ENCODE measurements at regions not wholly inside any gene's neighbourhood (a gene's known extent, or its start where the extent isn't known, plus 50 kb on each side); places are given as distances from the start of the nearest gene placed in this dataset.

DNA sequence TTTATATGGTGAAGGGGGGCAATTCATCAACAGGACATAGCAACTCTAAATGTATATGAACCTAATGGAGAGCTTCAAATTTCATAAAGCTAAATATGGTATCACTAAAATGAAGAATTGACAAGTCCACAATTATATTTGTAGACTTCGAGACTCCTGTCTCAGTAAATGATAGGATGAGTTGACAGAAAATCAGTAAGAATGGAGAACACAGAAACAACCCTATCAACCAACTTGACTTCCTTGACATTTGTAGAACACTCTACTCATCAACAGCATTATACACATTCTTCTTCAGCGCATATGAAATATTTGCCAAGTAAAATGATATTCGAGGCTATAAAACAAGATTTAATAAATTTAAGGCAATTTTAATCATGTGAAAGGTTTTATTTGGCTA, 322.9 kb upstream of the MAF start:
- DNase-seq = no peak
- no peak overlapping the region for H3K4me3 ChIP-seq (ENCODE audit: low read length)
- no peak overlapping the region for H3K27ac ChIP-seq (ENCODE audit: low read depth in 1 of 2, low read length in 2 of 2)
- POLR2A ChIA-PET = no interaction called here
- Mint-ChIP-seq H3K9me3 (no peaks in the 10 kb centered on the region), H3K4me1 (ENCODE audit: low read depth) (no peaks in the 10 kb centered on the region), H3K4me3 (no peak overlapping the region), H3K27ac (no peak overlapping the region), H3K27me3 (peaks cover 3% of the 10 kb centered on the region), H3K36me3 (ENCODE audit: low read depth) (no peaks in the 10 kb centered on the region)
- no peaks in the 10 kb centered on the region for H3K9me3 ChIP-seq (ENCODE audit: control insufficient read depth in 1 of 2, insufficient read depth in 1 of 2, low read length in 2 of 2)
- H3K4me1 ChIP-seq (ENCODE audit: insufficient read depth, low read length) = no peaks in the 10 kb centered on the region
- no peaks in the 10 kb centered on the region for H3K36me3 ChIP-seq (ENCODE audit: insufficient read depth, low read length)
- no peaks in the 10 kb centered on the region for H3K27me3 ChIP-seq (ENCODE audit: control insufficient read depth in 1 of 2, insufficient read depth in 2 of 2, low read length in 2 of 2)
- TF ChIP-seq, protein P1, sequence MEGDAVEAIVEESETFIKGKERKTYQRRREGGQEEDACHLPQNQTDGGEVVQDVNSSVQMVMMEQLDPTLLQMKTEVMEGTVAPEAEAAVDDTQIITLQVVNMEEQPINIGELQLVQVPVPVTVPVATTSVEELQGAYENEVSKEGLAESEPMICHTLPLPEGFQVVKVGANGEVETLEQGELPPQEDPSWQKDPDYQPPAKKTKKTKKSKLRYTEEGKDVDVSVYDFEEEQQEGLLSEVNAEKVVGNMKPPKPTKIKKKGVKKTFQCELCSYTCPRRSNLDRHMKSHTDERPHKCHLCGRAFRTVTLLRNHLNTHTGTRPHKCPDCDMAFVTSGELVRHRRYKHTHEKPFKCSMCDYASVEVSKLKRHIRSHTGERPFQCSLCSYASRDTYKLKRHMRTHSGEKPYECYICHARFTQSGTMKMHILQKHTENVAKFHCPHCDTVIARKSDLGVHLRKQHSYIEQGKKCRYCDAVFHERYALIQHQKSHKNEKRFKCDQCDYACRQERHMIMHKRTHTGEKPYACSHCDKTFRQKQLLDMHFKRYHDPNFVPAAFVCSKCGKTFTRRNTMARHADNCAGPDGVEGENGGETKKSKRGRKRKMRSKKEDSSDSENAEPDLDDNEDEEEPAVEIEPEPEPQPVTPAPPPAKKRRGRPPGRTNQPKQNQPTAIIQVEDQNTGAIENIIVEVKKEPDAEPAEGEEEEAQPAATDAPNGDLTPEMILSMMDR (IDR thresholded peaks at IDR 0.05) = no peak
- ATAC-seq (ENCODE audit: poor library complexity) = no peak
- intact Hi-C loops (cut with DNase I, micrococcal nuclease) = no loop called here
- CTCF ChIA-PET = no interaction called here

- DNase-seq = no peak
- Histone ChIP-seq H3K27ac (ENCODE audit: low read depth in 1 of 2, low read length in 2 of 2) (no peak overlapping the region), H3K4me1 (ENCODE audit: insufficient read depth, low read length) (no peaks in the 10 kb centered on the region), H3K27me3 (ENCODE audit: control insufficient read depth in 1 of 2, insufficient read depth in 2 of 2, low read length in 2 of 2) (no peaks in the 10 kb centered on the region), H3K9me3 (ENCODE audit: control insufficient read depth in 1 of 2, insufficient read depth in 1 of 2, low read length in 2 of 2) (no peaks in the 10 kb centered on the region), H3K36me3 (ENCODE audit: insufficient read depth, low read length) (no peaks in the 10 kb centered on the region), H3K4me3 (ENCODE audit: low read length) (no peak overlapping the region)
- TF ChIP-seq, protein P1 (IDR thresholded peaks at IDR 0.05) = no peak
- ATAC-seq (ENCODE audit: poor library complexity) = no peak
- CTCF ChIA-PET = no interaction called here
- Mint-ChIP-seq H3K9me3 (no peaks in the 10 kb centered on the region), H3K27ac (no peak overlapping the region), H3K36me3 (ENCODE audit: low read depth) (no peaks in the 10 kb centered on the region), H3K27me3 (peaks cover 4% of the 10 kb centered on the region), H3K4me3 (no peak overlapping the region), H3K4me1 (ENCODE audit: low read depth) (no peaks in the 10 kb centered on the region)
- POLR2A ChIA-PET = no interaction called here
- intact Hi-C loops (cut with DNase I, micrococcal nuclease) = no loop called here
Observed at GRCh38 chr16:79920685-79921084, 320.1 kb upstream of the MAF start.

DNA sequence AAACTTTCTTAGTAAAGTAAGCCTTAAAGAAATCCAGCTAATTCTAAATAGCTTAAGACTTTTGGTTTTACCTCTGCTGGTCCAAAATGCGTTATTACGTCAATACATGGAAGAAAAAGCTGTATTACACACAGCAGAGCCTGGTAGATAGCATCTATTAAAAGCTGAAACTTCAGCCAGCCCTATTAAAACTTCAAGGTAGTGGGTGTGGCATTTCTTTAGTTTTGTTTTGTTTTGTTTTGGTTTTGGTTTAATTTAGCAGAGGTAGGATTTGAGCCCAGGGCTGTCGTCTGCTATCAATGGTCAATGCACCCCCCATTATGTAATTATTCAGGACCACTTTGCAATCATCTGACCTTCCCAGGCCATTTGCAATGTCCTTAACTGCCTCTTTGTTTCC, 318.4 kb upstream of the MAF start:
- intact Hi-C loops (cut with DNase I, micrococcal nuclease) = no loop called here
- no peaks in the 10 kb centered on the region for H3K36me3 ChIP-seq (ENCODE audit: insufficient read depth, low read length)
- POLR2A ChIA-PET = interaction anchor here (0.9 kb wide), 1 partner anchor 9 kb away, joined by 3 read pairs; no protein-coding TSS in a partner anchor
- no peak for DNase-seq
- H3K4me1 ChIP-seq (ENCODE audit: insufficient read depth, low read length) = no peaks in the 10 kb centered on the region
- TF ChIP-seq, protein P1 (IDR thresholded peaks at IDR 0.05) = no peak
- no peak overlapping the region for H3K27ac ChIP-seq (ENCODE audit: low read depth in 1 of 2, low read length in 2 of 2)
- no peak for ATAC-seq (ENCODE audit: poor library complexity)
- H3K36me3 Mint-ChIP-seq (ENCODE audit: low read depth) = no peaks in the 10 kb centered on the region
- H3K4me3 Mint-ChIP-seq = no peak overlapping the region
- no peak overlapping the region for H3K4me3 ChIP-seq (ENCODE audit: low read length)
- no peaks in the 10 kb centered on the region for H3K4me1 Mint-ChIP-seq (ENCODE audit: low read depth)
- CTCF ChIA-PET = no interaction called here
- H3K27me3 ChIP-seq (ENCODE audit: control insufficient read depth in 1 of 2, insufficient read depth in 2 of 2, low read length in 2 of 2) = no peaks in the 10 kb centered on the region
- peaks cover 4% of the 10 kb centered on the region for H3K27me3 Mint-ChIP-seq
- no peaks in the 10 kb centered on the region for H3K9me3 Mint-ChIP-seq
- H3K9me3 ChIP-seq (ENCODE audit: control insufficient read depth in 1 of 2, insufficient read depth in 1 of 2, low read length in 2 of 2) = no peaks in the 10 kb centered on the region
- no peak overlapping the region for H3K27ac Mint-ChIP-seq

Measured in CD4-positive, alpha-beta T cell (primary cell).